A549 (cell line): ENCODE measurements at regions not wholly inside any gene's neighbourhood (a gene's known extent, or its start where the extent isn't known, plus 50 kb on each side); places are given as distances from the start of the nearest gene placed in this dataset.

Source experiments
- ATAC-seq, 2 experiments: fragments of 200-7000 bp in 1 of 2; fragments of >200 bp in 1 of 2; cut with Nextera tagmentation in 1 of 2; cut with Tn5 transposase in 1 of 2; 3 replicates each; pipeline versions ENCODE4 v1.8.0 to v1.9.1; 2018 to 2020; ENCODE audit warnings: mild to moderate bottlenecking in 1 of 2, moderate library complexity in 1 of 2
- CTCF ChIA-PET: fragments of 300-600 bp; sonication (Branson Sonifier 250); formaldehyde crosslinking; extraction: SDS; loops from one replicate; lab custom pipeline; 2021; ENCODE audit warnings: antibody characterized with exemption, inconsistent platforms; lab: Yijun Ruan, JAX
- POLR2A ChIA-PET: fragments of 350-600 bp; formaldehyde crosslinking; extraction: SDS; loops from one replicate; lab custom pipeline; 2021; ENCODE audit warnings: antibody characterized with exemption, inconsistent platforms; lab: Yijun Ruan, JAX
- DNase-seq, 2 experiments: peaks; one replicate each; pipeline versions ENCODE4 v3.0.0 to v3.0.0-alpha.2; 2011 to 2016; ENCODE audit warnings: low read depth in 1 of 2, low spot score in 1 of 2
- FAIRE-seq: peaks from 2 replicates; lab custom pipeline; 2011; peaks lifted over from hg19 to GRCh38; lab: Jason Lieb, UNC
- H3K27ac ChIP-seq, 2 experiments: fragments of >200 bp; sonication (Bioruptor Twin); formaldehyde crosslinking; 3 replicates each; pipeline ENCODE4 v1.5.1; 2016 to 2017
- H3K4me1 ChIP-seq: fragments of >200 bp; sonication (Bioruptor Twin); formaldehyde crosslinking; 3 replicates; pipeline ENCODE4 v1.6.1; 2016
- H3K4me2 ChIP-seq: fragments of >200 bp; sonication (Bioruptor Twin); formaldehyde crosslinking; 3 replicates; pipeline ENCODE4 v1.6.1; 2016
- H3K4me3 ChIP-seq: fragments of >200 bp; sonication (Bioruptor Twin); formaldehyde crosslinking; 3 replicates; pipeline ENCODE4 v1.5.1; 2016
- H3K9me3 ChIP-seq: fragments of >200 bp; sonication (Bioruptor Twin); formaldehyde crosslinking; 3 replicates; pipeline ENCODE4 v1.6.1; 2016
- CBX2 ChIP-seq: fragments of 200-600 bp; sonication (generic); IDR thresholded peaks from 2 replicates; pipeline ENCODE4 v1.6.1; 2016; ENCODE audit warnings: low read depth, mild to moderate bottlenecking, borderline replicate concordance
- CBX8 ChIP-seq: fragments of 200-600 bp; sonication (generic); IDR thresholded peaks from 2 replicates; pipeline ENCODE4 v1.6.1; 2016
- CEBPB ChIP-seq, 2 experiments: fragments of >200 bp in 1 of 2; sonication (Bioruptor Twin) in 1 of 2; formaldehyde crosslinking in 1 of 2; IDR thresholded peaks; 2 replicates each; pipeline ENCODE4 v1.6.1; 2012 to 2016
- CHD2 ChIP-seq: fragments of 150-350 bp; IDR thresholded peaks from 2 replicates; pipeline ENCODE4 v1.6.1; 2014; ENCODE audit warnings: low read length; ENCODE audit not compliant: partially characterized antibody
- CHD4 ChIP-seq: fragments of 200-600 bp; sonication (generic); IDR thresholded peaks from 2 replicates; pipeline ENCODE4 v1.6.1; 2016; ENCODE audit warnings: antibody characterized with exemption, mild to moderate bottlenecking, borderline replicate concordance
- EHMT2 ChIP-seq: fragments of 200-600 bp; sonication (generic); IDR thresholded peaks from 2 replicates; pipeline ENCODE4 v1.6.1; 2016; ENCODE audit warnings: antibody characterized with exemption, low read depth, mild to moderate bottlenecking, moderate library complexity
- EP300 ChIP-seq, 2 experiments: fragments of >200 bp; sonication (Bioruptor Twin); formaldehyde crosslinking; IDR thresholded peaks; 2 replicates in 1 of 2; 3 replicates in 1 of 2; pipeline ENCODE4 v1.6.1; 2016 to 2017
- ESRRA ChIP-seq: fragments of 150-350 bp; IDR thresholded peaks from 2 replicates; pipeline ENCODE4 v1.6.1; 2014; ENCODE audit warnings: mild to moderate bottlenecking, low read length, borderline replicate concordance
- FOSL2 ChIP-seq, 2 experiments: fragments of 450-650 bp in 1 of 2; fragments of >200 bp in 1 of 2; sonication (Bioruptor Twin) in 1 of 2; formaldehyde crosslinking; IDR thresholded peaks; 2 replicates each; pipeline versions ENCODE4 v1.5.0 to v1.6.1; 2016 to 2020; ENCODE audit warnings: mild to moderate bottlenecking in 1 of 2, moderate library complexity in 1 of 2
- GATA3 ChIP-seq: IDR thresholded peaks from 2 replicates; pipeline ENCODE4 v1.6.1; 2012; ENCODE audit warnings: borderline replicate concordance
- HDAC2 ChIP-seq: fragments of 200-600 bp; sonication (generic); IDR thresholded peaks from 2 replicates; pipeline ENCODE4 v1.6.1; 2016
- HEYL ChIP-seq: fragments of 250-450 bp; sonication (Bioruptor Pico); IDR thresholded peaks from 2 replicates; pipeline ENCODE4 v1.8.0; 2021; ENCODE audit warnings: mild to moderate bottlenecking, moderate library complexity
- HOXA7 ChIP-seq: fragments of 250-450 bp; sonication (Bioruptor Pico); IDR thresholded peaks from 2 replicates; pipeline ENCODE4 v1.5.0; 2020; ENCODE audit warnings: mild to moderate bottlenecking, moderate library complexity
- JUNB ChIP-seq: fragments of >200 bp; sonication (Bioruptor Twin); formaldehyde crosslinking; IDR thresholded peaks from 2 replicates; pipeline ENCODE4 v1.6.1; 2016
- KDM5A ChIP-seq: fragments of 200-600 bp; sonication (generic); IDR thresholded peaks from 2 replicates; pipeline ENCODE4 v1.6.1; 2016; ENCODE audit warnings: antibody characterized with exemption, mild to moderate bottlenecking
- MAFK ChIP-seq: fragments of 450-650 bp; IDR thresholded peaks from 2 replicates; pipeline ENCODE4 v1.6.1; 2014; ENCODE audit not compliant: partially characterized antibody
- MAZ ChIP-seq: fragments of 150-350 bp; IDR thresholded peaks from 2 replicates; pipeline ENCODE4 v1.6.1; 2014; ENCODE audit warnings: antibody characterized with exemption, low read depth, low read length, borderline replicate concordance
- NFE2L2 ChIP-seq: fragments of 150-350 bp; conservative IDR thresholded peaks from 2 replicates; pipeline ENCODE4 v1.6.1; 2014; ENCODE audit warnings: low read length
- PHF8 ChIP-seq: fragments of 200-600 bp; sonication (generic); IDR thresholded peaks from 2 replicates; pipeline ENCODE4 v1.6.1; 2016; ENCODE audit warnings: low read depth, mild to moderate bottlenecking, antibody characterized with exemption, moderate library complexity, borderline replicate concordance
- RARB ChIP-seq: fragments of 250-450 bp; sonication (Bioruptor Pico); IDR thresholded peaks from 2 replicates; pipeline ENCODE4 v1.8.0; 2021; ENCODE audit warnings: mild to moderate bottlenecking, moderate library complexity
- RFX5 ChIP-seq: fragments of 450-650 bp; IDR thresholded peaks from 2 replicates; pipeline ENCODE4 v1.7.1; 2014; ENCODE audit warnings: antibody characterized with exemption, mild to moderate bottlenecking, moderate library complexity
- RNF2 ChIP-seq: fragments of 200-600 bp; sonication (generic); IDR thresholded peaks from 2 replicates; pipeline ENCODE4 v1.6.1; 2016; ENCODE audit warnings: low read depth, mild to moderate bottlenecking, antibody characterized with exemption, moderate library complexity, borderline replicate concordance
- SMC3 ChIP-seq: fragments of >200 bp; sonication (Bioruptor Twin); formaldehyde crosslinking; IDR thresholded peaks from 3 replicates; pipeline ENCODE4 v1.6.1; 2018; ENCODE audit warnings: inconsistent platforms
- ZNF302 ChIP-seq: fragments of 250-450 bp; sonication (Bioruptor Pico); IDR thresholded peaks from 2 replicates; pipeline ENCODE4 v1.9.0; 2021; ENCODE audit warnings: inconsistent platforms, mild to moderate bottlenecking, moderate library complexity
- WGBS: methylation state at CpG from one replicate; pipeline ENCODE4 v1.1.6; 2017; ENCODE audit errors: missing lambda C conversion rate; 5-methylcytosine and 5-hydroxymethylcytosine counted together
- TF ChIP-seq, protein P1 (sequence below): fragments of 250-450 bp; sonication (Bioruptor Pico); IDR thresholded peaks from 2 replicates; pipeline ENCODE4 v1.5.0; 2020; ENCODE audit warnings: low read depth, mild to moderate bottlenecking, moderate library complexity
- TF ChIP-seq, protein P2 (sequence below): fragments of 150-350 bp; IDR thresholded peaks from 2 replicates; pipeline ENCODE4 v1.6.1; 2014; ENCODE audit warnings: low read depth, mild to moderate bottlenecking, low read length
- TF ChIP-seq, protein P3 (sequence below): fragments of >200 bp; sonication (Bioruptor Twin); formaldehyde crosslinking; IDR thresholded peaks from 3 replicates; pipeline ENCODE4 v1.6.1; 2016
- TF ChIP-seq, protein P4 (sequence below): fragments of >200 bp; sonication (Bioruptor Twin); formaldehyde crosslinking; IDR thresholded peaks from 2 replicates; pipeline ENCODE4 v1.6.1; 2016
- TF ChIP-seq, protein P5 (sequence below): fragments of 200-600 bp; sonication (generic); IDR thresholded peaks from 2 replicates; pipeline ENCODE4 v1.6.1; 2016; ENCODE audit warnings: antibody characterized with exemption, mild to moderate bottlenecking, moderate library complexity
- TF ChIP-seq, protein P6 (sequence below): IDR thresholded peaks from 2 replicates; pipeline ENCODE4 v1.6.1; 2012; ENCODE audit warnings: low read depth, borderline replicate concordance

DNA sequence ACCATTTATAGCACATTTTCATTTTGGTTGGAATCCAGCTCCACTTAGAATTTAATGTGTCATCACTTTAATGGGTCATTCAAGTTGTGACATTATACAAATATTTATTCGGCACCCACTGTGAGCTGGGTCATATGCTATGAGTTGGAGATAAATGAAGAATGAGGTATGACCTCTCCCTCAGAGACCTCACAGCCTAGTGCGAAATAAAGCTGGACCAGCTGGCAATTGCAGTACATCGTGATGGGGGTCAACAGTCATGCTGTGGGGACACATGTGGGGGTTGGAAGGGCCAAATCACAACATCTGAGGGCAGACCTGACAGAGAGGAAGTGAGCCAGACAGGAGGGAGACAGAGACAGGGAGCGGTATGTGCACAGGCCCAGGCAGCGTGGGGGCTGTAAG lies 175.4 kb downstream of the MAIP1 start:
- 35% methylated on average over 5 of the region's 5 CpGs for WGBS
- peak overlapping the region; percentile 32 for H3K4me2 ChIP-seq
- no peaks in the 10 kb centered on the region for H3K9me3 ChIP-seq
- peak in 1 of 2 experiments; percentile 30 for DNase-seq
- ChIA-PET CTCF (interaction anchor here (1.0 to 1.9 kb wide), 3 partner anchors 13 to 341 kb away, joined by 3 to 6 read pairs (median 3); no protein-coding TSS in a partner anchor), POLR2A (no interaction called here)
- H3K4me3 ChIP-seq: no peak overlapping the region
- TF ChIP-seq ZNF302 (CRISPR knock-in tag): no peak
- TF ChIP-seq HEYL (CRISPR knock-in tag): no peak
- TF ChIP-seq HOXA7 (CRISPR knock-in tag): no peak
- no peak for TF ChIP-seq SMC3
- peak; percentile 49; the same call in 1 of the 2 replicates for TF ChIP-seq GATA3
- TF ChIP-seq MAFK: peak; percentile 80
- TF ChIP-seq EHMT2: no peak
- TF ChIP-seq RNF2: no peak
- no peak for TF ChIP-seq CBX8
- no peak for TF ChIP-seq KDM5A
- TF ChIP-seq, protein P1, sequence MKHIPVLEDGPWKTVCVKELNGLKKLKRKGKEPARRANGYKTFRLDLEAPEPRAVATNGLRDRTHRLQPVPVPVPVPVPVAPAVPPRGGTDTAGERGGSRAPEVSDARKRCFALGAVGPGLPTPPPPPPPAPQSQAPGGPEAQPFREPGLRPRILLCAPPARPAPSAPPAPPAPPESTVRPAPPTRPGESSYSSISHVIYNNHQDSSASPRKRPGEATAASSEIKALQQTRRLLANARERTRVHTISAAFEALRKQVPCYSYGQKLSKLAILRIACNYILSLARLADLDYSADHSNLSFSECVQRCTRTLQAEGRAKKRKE (CRISPR knock-in tag): no peak
- TF ChIP-seq FOSL2 (IDR thresholded peaks at IDR 0.05): peak; percentile 31; the same call in 1 of the 2 replicates
- TF ChIP-seq FOSL2 (CRISPR knock-in tag; IDR thresholded peaks at IDR 0.05): peak; percentile 56
- no peak for TF ChIP-seq CHD4
- TF ChIP-seq NFE2L2: no peak
- TF ChIP-seq RFX5: no peak
- peak in 1 of 2 experiments; percentile 23; a peak in 1 of 5 replicates for TF ChIP-seq EP300 (IDR thresholded peaks at IDR 0.05)
- TF ChIP-seq CBX2: no peak
- TF ChIP-seq CHD2: no peak
- TF ChIP-seq, protein P2, sequence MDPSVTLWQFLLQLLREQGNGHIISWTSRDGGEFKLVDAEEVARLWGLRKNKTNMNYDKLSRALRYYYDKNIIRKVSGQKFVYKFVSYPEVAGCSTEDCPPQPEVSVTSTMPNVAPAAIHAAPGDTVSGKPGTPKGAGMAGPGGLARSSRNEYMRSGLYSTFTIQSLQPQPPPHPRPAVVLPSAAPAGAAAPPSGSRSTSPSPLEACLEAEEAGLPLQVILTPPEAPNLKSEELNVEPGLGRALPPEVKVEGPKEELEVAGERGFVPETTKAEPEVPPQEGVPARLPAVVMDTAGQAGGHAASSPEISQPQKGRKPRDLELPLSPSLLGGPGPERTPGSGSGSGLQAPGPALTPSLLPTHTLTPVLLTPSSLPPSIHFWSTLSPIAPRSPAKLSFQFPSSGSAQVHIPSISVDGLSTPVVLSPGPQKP: no peak
- TF ChIP-seq, protein P3, sequence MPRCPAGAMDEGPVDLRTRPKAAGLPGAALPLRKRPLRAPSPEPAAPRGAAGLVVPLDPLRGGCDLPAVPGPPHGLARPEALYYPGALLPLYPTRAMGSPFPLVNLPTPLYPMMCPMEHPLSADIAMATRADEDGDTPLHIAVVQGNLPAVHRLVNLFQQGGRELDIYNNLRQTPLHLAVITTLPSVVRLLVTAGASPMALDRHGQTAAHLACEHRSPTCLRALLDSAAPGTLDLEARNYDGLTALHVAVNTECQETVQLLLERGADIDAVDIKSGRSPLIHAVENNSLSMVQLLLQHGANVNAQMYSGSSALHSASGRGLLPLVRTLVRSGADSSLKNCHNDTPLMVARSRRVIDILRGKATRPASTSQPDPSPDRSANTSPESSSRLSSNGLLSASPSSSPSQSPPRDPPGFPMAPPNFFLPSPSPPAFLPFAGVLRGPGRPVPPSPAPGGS: no peak
- TF ChIP-seq, protein P4, sequence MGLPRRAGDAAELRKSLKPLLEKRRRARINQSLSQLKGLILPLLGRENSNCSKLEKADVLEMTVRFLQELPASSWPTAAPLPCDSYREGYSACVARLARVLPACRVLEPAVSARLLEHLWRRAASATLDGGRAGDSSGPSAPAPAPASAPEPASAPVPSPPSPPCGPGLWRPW: no peak
- TF ChIP-seq, protein P5, sequence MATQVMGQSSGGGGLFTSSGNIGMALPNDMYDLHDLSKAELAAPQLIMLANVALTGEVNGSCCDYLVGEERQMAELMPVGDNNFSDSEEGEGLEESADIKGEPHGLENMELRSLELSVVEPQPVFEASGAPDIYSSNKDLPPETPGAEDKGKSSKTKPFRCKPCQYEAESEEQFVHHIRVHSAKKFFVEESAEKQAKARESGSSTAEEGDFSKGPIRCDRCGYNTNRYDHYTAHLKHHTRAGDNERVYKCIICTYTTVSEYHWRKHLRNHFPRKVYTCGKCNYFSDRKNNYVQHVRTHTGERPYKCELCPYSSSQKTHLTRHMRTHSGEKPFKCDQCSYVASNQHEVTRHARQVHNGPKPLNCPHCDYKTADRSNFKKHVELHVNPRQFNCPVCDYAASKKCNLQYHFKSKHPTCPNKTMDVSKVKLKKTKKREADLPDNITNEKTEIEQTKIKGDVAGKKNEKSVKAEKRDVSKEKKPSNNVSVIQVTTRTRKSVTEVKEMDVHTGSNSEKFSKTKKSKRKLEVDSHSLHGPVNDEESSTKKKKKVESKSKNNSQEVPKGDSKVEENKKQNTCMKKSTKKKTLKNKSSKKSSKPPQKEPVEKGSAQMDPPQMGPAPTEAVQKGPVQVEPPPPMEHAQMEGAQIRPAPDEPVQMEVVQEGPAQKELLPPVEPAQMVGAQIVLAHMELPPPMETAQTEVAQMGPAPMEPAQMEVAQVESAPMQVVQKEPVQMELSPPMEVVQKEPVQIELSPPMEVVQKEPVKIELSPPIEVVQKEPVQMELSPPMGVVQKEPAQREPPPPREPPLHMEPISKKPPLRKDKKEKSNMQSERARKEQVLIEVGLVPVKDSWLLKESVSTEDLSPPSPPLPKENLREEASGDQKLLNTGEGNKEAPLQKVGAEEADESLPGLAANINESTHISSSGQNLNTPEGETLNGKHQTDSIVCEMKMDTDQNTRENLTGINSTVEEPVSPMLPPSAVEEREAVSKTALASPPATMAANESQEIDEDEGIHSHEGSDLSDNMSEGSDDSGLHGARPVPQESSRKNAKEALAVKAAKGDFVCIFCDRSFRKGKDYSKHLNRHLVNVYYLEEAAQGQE: no peak
- no peak for TF ChIP-seq ESRRA
- peak; percentile 52; the same call in 1 of the 2 replicates for TF ChIP-seq JUNB
- no peak for TF ChIP-seq PHF8
- TF ChIP-seq HDAC2: no peak
- TF ChIP-seq RARB: no peak
- 0 out of 4 replicates have a peak, but pooled peaks of 1 of the 2 experiments have one; percentile 28 for TF ChIP-seq CEBPB (IDR thresholded peaks at IDR 0.05)
- TF ChIP-seq, protein P6, sequence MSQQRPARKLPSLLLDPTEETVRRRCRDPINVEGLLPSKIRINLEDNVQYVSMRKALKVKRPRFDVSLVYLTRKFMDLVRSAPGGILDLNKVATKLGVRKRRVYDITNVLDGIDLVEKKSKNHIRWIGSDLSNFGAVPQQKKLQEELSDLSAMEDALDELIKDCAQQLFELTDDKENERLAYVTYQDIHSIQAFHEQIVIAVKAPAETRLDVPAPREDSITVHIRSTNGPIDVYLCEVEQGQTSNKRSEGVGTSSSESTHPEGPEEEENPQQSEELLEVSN: no peak
- no peak for TF ChIP-seq MAZ
- FAIRE-seq: no peak
- peaks cover 34% of the 10 kb centered on the region for H3K4me1 ChIP-seq
- peak; percentile 72 to 74 for ATAC-seq
- no peak overlapping the region for H3K27ac ChIP-seq
